ENCODE measurements at regions not wholly inside any gene's neighbourhood (a gene's known extent, or its start where the extent isn't known, plus 50 kb on each side); places are given as distances from the start of the nearest gene placed in this dataset.
A peak's percentile ranks its signal among the peaks of the same experiment; 100 is the strongest.

DNA sequence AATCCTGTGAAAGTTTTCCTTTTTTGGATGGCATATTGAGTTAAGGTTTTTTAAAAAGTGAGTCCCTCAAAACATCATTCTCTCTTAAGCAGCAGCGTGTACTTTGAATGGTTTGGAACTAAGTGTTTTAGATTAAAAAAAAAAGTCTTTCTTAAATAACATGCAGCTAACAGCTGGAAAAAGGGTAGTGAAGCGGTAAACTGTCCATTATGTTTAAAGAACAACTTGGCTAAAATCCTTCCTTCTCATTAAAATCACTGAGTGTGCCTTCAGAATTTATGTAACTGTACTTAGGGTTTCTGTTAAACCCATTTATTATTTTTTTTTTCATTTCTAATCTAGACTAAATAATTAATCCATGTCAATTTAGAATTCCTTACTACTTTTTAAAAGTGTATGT lies 254.2 kb upstream of the ADAMTS5 start:
- peaks cover 17% of the 10 kb centered on the region for H3K4me1 Mint-ChIP-seq

More for the DNA sequence above, 254.2 kb upstream of the ADAMTS5 start:
- Histone ChIP-seq H3K27me3 (ENCODE audit: insufficient read depth) (no peaks in the 10 kb centered on the region), H3K36me3 (ENCODE audit: insufficient read depth) (no peaks in the 10 kb centered on the region), H4K20me1 (replicated peaks; ENCODE audit: insufficient read depth) (no peaks in the 10 kb centered on the region), H3K27ac (ENCODE audit: low read depth) (no peak overlapping the region), H3K79me2 (replicated peaks; ENCODE audit: insufficient read depth) (no peaks in the 10 kb centered on the region), H3F3A (replicated peaks; ENCODE audit: low read depth) (no peaks in the 10 kb centered on the region), H3K4me1 (ENCODE audit: insufficient read depth) (peaks cover 16% of the 10 kb centered on the region), H3K9me2 (ENCODE audit: insufficient read depth) (no peaks in the 10 kb centered on the region), H2AFZ (no peak overlapping the region), H3K4me3 (no peak overlapping the region), H3K4me2 (peak overlapping the region; percentile 13; the same call in 1 of the 2 replicates)
- no peak for ATAC-seq
- no peak for DNase-seq (ENCODE audit: low spot score)
- Mint-ChIP-seq H3K27me3 (ENCODE audit: insufficient read depth, low read depth, poor library complexity) (no peaks in the 10 kb centered on the region), H3K4me3 (no peak overlapping the region), H3K27ac (no peak overlapping the region), H3K36me3 (ENCODE audit: low read depth) (no peaks in the 10 kb centered on the region), H3K9me3 (no peaks in the 10 kb centered on the region)
- TF ChIP-seq NANOG (IDR thresholded peaks at IDR 0.05; ENCODE audit: borderline replicate concordance) (no peak), EZH2 (IDR thresholded peaks at IDR 0.05; ENCODE audit: low read depth, unreplicated experiment) (no peak), JUNB (IDR thresholded peaks at IDR 0.05; ENCODE audit: unreplicated experiment) (no peak), EZH2phosphoT487 (IDR thresholded peaks at IDR 0.05; ENCODE audit: unreplicated experiment) (no peak), ZNF114 (CRISPR knock-in tag; IDR thresholded peaks at IDR 0.05) (no peak), ZNF331 (CRISPR knock-in tag; IDR thresholded peaks at IDR 0.05; ENCODE audit: low read depth) (no peak), CREB1 (CRISPR knock-in tag; IDR thresholded peaks at IDR 0.05; ENCODE audit: low read depth) (no peak), STAT1 (IDR thresholded peaks at IDR 0.05; ENCODE audit: unreplicated experiment) (no peak), POLR2AphosphoS5 (IDR thresholded peaks at IDR 0.05; ENCODE audit: low read depth) (no peak)
- TF ChIP-seq, protein P1, sequence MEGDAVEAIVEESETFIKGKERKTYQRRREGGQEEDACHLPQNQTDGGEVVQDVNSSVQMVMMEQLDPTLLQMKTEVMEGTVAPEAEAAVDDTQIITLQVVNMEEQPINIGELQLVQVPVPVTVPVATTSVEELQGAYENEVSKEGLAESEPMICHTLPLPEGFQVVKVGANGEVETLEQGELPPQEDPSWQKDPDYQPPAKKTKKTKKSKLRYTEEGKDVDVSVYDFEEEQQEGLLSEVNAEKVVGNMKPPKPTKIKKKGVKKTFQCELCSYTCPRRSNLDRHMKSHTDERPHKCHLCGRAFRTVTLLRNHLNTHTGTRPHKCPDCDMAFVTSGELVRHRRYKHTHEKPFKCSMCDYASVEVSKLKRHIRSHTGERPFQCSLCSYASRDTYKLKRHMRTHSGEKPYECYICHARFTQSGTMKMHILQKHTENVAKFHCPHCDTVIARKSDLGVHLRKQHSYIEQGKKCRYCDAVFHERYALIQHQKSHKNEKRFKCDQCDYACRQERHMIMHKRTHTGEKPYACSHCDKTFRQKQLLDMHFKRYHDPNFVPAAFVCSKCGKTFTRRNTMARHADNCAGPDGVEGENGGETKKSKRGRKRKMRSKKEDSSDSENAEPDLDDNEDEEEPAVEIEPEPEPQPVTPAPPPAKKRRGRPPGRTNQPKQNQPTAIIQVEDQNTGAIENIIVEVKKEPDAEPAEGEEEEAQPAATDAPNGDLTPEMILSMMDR (conservative IDR thresholded peaks at IDR 0.05; ENCODE audit: low read depth in 2 of 2): no peak
- TF ChIP-seq, protein P2, sequence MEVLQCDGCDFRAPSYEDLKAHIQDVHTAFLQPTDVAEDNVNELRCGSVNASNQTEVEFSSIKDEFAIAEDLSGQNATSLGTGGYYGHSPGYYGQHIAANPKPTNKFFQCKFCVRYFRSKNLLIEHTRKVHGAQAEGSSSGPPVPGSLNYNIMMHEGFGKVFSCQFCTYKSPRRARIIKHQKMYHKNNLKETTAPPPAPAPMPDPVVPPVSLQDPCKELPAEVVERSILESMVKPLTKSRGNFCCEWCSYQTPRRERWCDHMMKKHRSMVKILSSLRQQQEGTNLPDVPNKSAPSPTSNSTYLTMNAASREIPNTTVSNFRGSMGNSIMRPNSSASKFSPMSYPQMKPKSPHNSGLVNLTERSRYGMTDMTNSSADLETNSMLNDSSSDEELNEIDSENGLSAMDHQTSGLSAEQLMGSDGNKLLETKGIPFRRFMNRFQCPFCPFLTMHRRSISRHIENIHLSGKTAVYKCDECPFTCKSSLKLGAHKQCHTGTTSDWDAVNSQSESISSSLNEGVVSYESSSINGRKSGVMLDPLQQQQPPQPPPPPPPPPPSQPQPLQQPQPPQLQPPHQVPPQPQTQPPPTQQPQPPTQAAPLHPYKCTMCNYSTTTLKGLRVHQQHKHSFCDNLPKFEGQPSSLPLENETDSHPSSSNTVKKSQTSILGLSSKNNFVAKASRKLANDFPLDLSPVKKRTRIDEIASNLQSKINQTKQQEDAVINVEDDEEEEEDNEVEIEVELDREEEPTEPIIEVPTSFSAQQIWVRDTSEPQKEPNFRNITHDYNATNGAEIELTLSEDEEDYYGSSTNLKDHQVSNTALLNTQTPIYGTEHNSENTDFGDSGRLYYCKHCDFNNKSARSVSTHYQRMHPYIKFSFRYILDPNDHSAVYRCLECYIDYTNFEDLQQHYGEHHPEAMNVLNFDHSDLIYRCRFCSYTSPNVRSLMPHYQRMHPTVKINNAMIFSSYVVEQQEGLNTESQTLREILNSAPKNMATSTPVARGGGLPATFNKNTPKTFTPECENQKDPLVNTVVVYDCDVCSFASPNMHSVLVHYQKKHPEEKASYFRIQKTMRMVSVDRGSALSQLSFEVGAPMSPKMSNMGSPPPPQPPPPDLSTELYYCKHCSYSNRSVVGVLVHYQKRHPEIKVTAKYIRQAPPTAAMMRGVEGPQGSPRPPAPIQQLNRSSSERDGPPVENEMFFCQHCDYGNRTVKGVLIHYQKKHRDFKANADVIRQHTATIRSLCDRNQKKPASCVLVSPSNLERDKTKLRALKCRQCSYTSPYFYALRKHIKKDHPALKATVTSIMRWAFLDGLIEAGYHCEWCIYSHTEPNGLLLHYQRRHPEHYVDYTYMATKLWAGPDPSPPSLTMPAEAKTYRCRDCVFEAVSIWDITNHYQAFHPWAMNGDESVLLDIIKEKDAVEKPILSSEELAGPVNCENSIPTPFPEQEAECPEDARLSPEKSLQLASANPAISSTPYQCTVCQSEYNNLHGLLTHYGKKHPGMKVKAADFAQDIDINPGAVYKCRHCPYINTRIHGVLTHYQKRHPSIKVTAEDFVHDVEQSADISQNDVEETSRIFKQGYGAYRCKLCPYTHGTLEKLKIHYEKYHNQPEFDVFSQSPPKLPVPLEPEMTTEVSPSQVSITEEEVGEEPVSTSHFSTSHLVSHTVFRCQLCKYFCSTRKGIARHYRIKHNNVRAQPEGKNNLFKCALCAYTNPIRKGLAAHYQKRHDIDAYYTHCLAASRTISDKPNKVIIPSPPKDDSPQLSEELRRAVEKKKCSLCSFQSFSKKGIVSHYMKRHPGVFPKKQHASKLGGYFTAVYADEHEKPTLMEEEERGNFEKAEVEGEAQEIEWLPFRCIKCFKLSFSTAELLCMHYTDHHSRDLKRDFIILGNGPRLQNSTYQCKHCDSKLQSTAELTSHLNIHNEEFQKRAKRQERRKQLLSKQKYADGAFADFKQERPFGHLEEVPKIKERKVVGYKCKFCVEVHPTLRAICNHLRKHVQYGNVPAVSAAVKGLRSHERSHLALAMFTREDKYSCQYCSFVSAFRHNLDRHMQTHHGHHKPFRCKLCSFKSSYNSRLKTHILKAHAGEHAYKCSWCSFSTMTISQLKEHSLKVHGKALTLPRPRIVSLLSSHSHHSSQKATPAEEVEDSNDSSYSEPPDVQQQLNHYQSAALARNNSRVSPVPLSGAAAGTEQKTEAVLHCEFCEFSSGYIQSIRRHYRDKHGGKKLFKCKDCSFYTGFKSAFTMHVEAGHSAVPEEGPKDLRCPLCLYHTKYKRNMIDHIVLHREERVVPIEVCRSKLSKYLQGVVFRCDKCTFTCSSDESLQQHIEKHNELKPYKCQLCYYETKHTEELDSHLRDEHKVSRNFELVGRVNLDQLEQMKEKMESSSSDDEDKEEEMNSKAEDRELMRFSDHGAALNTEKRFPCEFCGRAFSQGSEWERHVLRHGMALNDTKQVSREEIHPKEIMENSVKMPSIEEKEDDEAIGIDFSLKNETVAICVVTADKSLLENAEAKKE (CRISPR knock-in tag; IDR thresholded peaks at IDR 0.05): no peak
- TF ChIP-seq, protein P3, sequence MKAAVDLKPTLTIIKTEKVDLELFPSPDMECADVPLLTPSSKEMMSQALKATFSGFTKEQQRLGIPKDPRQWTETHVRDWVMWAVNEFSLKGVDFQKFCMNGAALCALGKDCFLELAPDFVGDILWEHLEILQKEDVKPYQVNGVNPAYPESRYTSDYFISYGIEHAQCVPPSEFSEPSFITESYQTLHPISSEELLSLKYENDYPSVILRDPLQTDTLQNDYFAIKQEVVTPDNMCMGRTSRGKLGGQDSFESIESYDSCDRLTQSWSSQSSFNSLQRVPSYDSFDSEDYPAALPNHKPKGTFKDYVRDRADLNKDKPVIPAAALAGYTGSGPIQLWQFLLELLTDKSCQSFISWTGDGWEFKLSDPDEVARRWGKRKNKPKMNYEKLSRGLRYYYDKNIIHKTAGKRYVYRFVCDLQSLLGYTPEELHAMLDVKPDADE (IDR thresholded peaks at IDR 0.05): no peak

All from GM23338 (cell line).